ENCODE measurements at regions not wholly inside any gene's neighbourhood (a gene's known extent, or its start where the extent isn't known, plus 50 kb on each side); places are given as distances from the start of the nearest gene placed in this dataset.

GRCh38 chr7:39810710-39811109, 139.3 kb upstream of the CDK13 start:
- no peak overlapping the region for H2AFZ ChIP-seq (ENCODE audit: low read length)
- H3K9ac ChIP-seq (ENCODE audit: low read length): no peak overlapping the region
- no peaks in the 10 kb centered on the region for H3K36me3 ChIP-seq (ENCODE audit: insufficient read depth, low read length)
- no peak overlapping the region for H3K27ac ChIP-seq (ENCODE audit: low read depth, low read length, poor library complexity, severe bottlenecking)
- H3F3A ChIP-seq (ENCODE audit: insufficient read depth, low read length): no peaks in the 10 kb centered on the region
- H3K79me2 ChIP-seq (ENCODE audit: insufficient read depth, low read length): no peaks in the 10 kb centered on the region
- no peak overlapping the region for H3K4me3 ChIP-seq (ENCODE audit: low read depth, low read length, poor library complexity, severe bottlenecking)
- H3K4me1 ChIP-seq (ENCODE audit: insufficient read depth, low read length, severe bottlenecking): no peaks in the 10 kb centered on the region
- TF ChIP-seq CTCF (IDR thresholded peaks at IDR 0.05; ENCODE audit: low read length) (no peak), EZH2 (IDR thresholded peaks at IDR 0.05; ENCODE audit: borderline replicate concordance, low read length) (no peak)
- H3K27me3 ChIP-seq (ENCODE audit: insufficient read depth, low read length): 0 out of 2 replicates have a peak, but pooled peaks cover 2% of the 10 kb centered on the region
- H3K4me2 ChIP-seq (ENCODE audit: low read length): no peak overlapping the region
- no peaks in the 10 kb centered on the region for H3K9me2 ChIP-seq (ENCODE audit: low read depth, low read length)
- H3K9me3 ChIP-seq (ENCODE audit: low read length): no peaks in the 10 kb centered on the region
- no peaks in the 10 kb centered on the region for H4K20me1 ChIP-seq (ENCODE audit: insufficient read depth, low read length)

GRCh38 chr7:39811161-39811614, 138.9 kb upstream of the CDK13 start:
- H3K27ac ChIP-seq (ENCODE audit: low read depth, low read length, poor library complexity, severe bottlenecking): no peak overlapping the region
- H3F3A ChIP-seq (ENCODE audit: insufficient read depth, low read length): no peaks in the 10 kb centered on the region
- H3K27me3 ChIP-seq (ENCODE audit: insufficient read depth, low read length): no peaks in the 10 kb centered on the region
- H3K79me2 ChIP-seq (ENCODE audit: insufficient read depth, low read length): no peaks in the 10 kb centered on the region
- no peaks in the 10 kb centered on the region for H3K36me3 ChIP-seq (ENCODE audit: insufficient read depth, low read length)
- H4K20me1 ChIP-seq (ENCODE audit: insufficient read depth, low read length): no peaks in the 10 kb centered on the region
- no peaks in the 10 kb centered on the region for H3K9me3 ChIP-seq (ENCODE audit: low read length)
- no peak overlapping the region for H3K4me2 ChIP-seq (ENCODE audit: low read length)
- H3K9me2 ChIP-seq (ENCODE audit: low read depth, low read length): no peaks in the 10 kb centered on the region
- no peak overlapping the region for H3K9ac ChIP-seq (ENCODE audit: low read length)
- no peak overlapping the region for H2AFZ ChIP-seq (ENCODE audit: low read length)
- H3K4me1 ChIP-seq (ENCODE audit: insufficient read depth, low read length, severe bottlenecking): no peaks in the 10 kb centered on the region
- TF ChIP-seq EZH2 (IDR thresholded peaks at IDR 0.05; ENCODE audit: borderline replicate concordance, low read length): no peak
- no peak for TF ChIP-seq CTCF (IDR thresholded peaks at IDR 0.05; ENCODE audit: low read length)
- H3K4me3 ChIP-seq (ENCODE audit: low read depth, low read length, poor library complexity, severe bottlenecking): no peak overlapping the region

- no peak overlapping the region for H3K4me3 ChIP-seq (ENCODE audit: low read depth, low read length, poor library complexity, severe bottlenecking)
- H3K79me2 ChIP-seq (ENCODE audit: insufficient read depth, low read length): no peaks in the 10 kb centered on the region
- no peak overlapping the region for H3K27ac ChIP-seq (ENCODE audit: low read depth, low read length, poor library complexity, severe bottlenecking)
- no peaks in the 10 kb centered on the region for H3K4me1 ChIP-seq (ENCODE audit: insufficient read depth, low read length, severe bottlenecking)
- H3K9me3 ChIP-seq (ENCODE audit: low read length): no peaks in the 10 kb centered on the region
- H3K27me3 ChIP-seq (ENCODE audit: insufficient read depth, low read length): no peaks in the 10 kb centered on the region
- H3K9ac ChIP-seq (ENCODE audit: low read length): no peak overlapping the region
- no peak overlapping the region for H3K4me2 ChIP-seq (ENCODE audit: low read length)
- no peaks in the 10 kb centered on the region for H3F3A ChIP-seq (ENCODE audit: insufficient read depth, low read length)
- no peaks in the 10 kb centered on the region for H3K36me3 ChIP-seq (ENCODE audit: insufficient read depth, low read length)
- H2AFZ ChIP-seq (ENCODE audit: low read length): no peak overlapping the region
- no peaks in the 10 kb centered on the region for H3K9me2 ChIP-seq (ENCODE audit: low read depth, low read length)
- TF ChIP-seq CTCF (IDR thresholded peaks at IDR 0.05; ENCODE audit: low read length) (no peak), EZH2 (IDR thresholded peaks at IDR 0.05; ENCODE audit: borderline replicate concordance, low read length) (no peak)
- H4K20me1 ChIP-seq (ENCODE audit: insufficient read depth, low read length): no peaks in the 10 kb centered on the region
Observed at GRCh38 chr7:39816462-39817060, 133.5 kb upstream of the CDK13 start.

Measured in OCI-LY1 (cell line).